CD14-positive monocyte (primary cell): ENCODE measurements at regions not wholly inside any gene's neighbourhood (a gene's known extent, or its start where the extent isn't known, plus 50 kb on each side); places are given as distances from the start of the nearest gene placed in this dataset.

Source experiments
- DNase-seq, 3 donors: peaks; one replicate each; pipeline ENCODE4 v3.0.0-alpha.2; 2011 to 2022
- H2AFZ ChIP-seq: 2 replicates; pipeline ENCODE4 v1.6.0; 2012; ENCODE audit warnings: mild to moderate bottlenecking, low read depth, low read length, inconsistent platforms; ENCODE audit not compliant: insufficient read depth, poor library complexity, severe bottlenecking
- H3K27ac ChIP-seq, 2 donors: 1 replicate in 1 of 2; 2 replicates in 1 of 2; pipeline ENCODE4 v1.5.1; 2012 to 2013; ENCODE audit warnings: low read length in 2 of 2, control low read depth in 1 of 2, inconsistent platforms in 1 of 2, low read depth in 1 of 2, mild to moderate bottlenecking in 1 of 2
- H3K27me3 ChIP-seq, 2 donors: one replicate each; pipeline versions ENCODE4 v1.6.0 to v1.6.1; 2011 to 2013; ENCODE audit warnings: low read length in 2 of 2; ENCODE audit not compliant: control insufficient read depth in 2 of 2, insufficient read depth in 2 of 2
- H3K36me3 ChIP-seq, 2 donors: replicated peaks in 1 of 2; 1 replicate in 1 of 2; 2 replicates in 1 of 2; pipeline versions ENCODE4 v1.5.1 to v1.6.1; 2012 to 2013; ENCODE audit warnings: low read length in 2 of 2, control low read depth in 1 of 2, inconsistent platforms in 1 of 2, mild to moderate bottlenecking in 1 of 2; ENCODE audit not compliant: insufficient read depth in 2 of 2, control insufficient read depth in 1 of 2
- H3K4me1 ChIP-seq, 2 donors: 1 replicate in 1 of 2; 2 replicates in 1 of 2; pipeline versions ENCODE4 v1.5.1 to v1.6.1; 2012 to 2013; ENCODE audit warnings: low read length in 2 of 2, control low read depth in 1 of 2, inconsistent platforms in 1 of 2, mild to moderate bottlenecking in 1 of 2, moderate library complexity in 1 of 2; ENCODE audit not compliant: insufficient read depth in 2 of 2, control insufficient read depth in 1 of 2
- H3K4me2 ChIP-seq: replicated peaks from 2 replicates; pipeline ENCODE3; 2012; ENCODE audit warnings: low read length, moderate library complexity, mild to moderate bottlenecking; ENCODE audit not compliant: poor library complexity, severe bottlenecking; ENCODE audit errors: extremely low read depth
- H3K4me3 ChIP-seq, 3 experiments: fragments of 200-600 bp in 1 of 3; sonication (generic) in 1 of 3; replicated peaks in 1 of 3; 1 replicate in 2 of 3; 2 replicates in 1 of 3; pipeline ENCODE4 v1.5.1; 2011 to 2013; ENCODE audit warnings: low read length in 3 of 3, mild to moderate bottlenecking in 3 of 3, control low read depth in 2 of 3, low read depth in 2 of 3, inconsistent platforms in 1 of 3, moderate library complexity in 1 of 3
- H3K79me2 ChIP-seq: 2 replicates; pipeline ENCODE4 v1.6.0; 2012; ENCODE audit warnings: mild to moderate bottlenecking, control low read depth, inconsistent platforms, low read length, moderate library complexity; ENCODE audit not compliant: insufficient read depth
- H3K9ac ChIP-seq: 2 replicates; pipeline ENCODE4 v1.6.0; 2017; ENCODE audit warnings: low read length, mild to moderate bottlenecking; ENCODE audit not compliant: insufficient read depth, poor library complexity, severe bottlenecking
- H3K9me3 ChIP-seq, 2 donors: replicated peaks in 1 of 2; 1 replicate in 1 of 2; 2 replicates in 1 of 2; pipeline versions ENCODE4 v1.5.1 to v1.6.1; 2012 to 2013; ENCODE audit warnings: low read length in 2 of 2, control low read depth in 1 of 2; ENCODE audit not compliant: control insufficient read depth in 1 of 2, insufficient read depth in 1 of 2
- H4K20me1 ChIP-seq: 2 replicates; pipeline ENCODE4 v1.6.0; 2012; ENCODE audit warnings: mild to moderate bottlenecking, low read length, control low read depth, moderate library complexity; ENCODE audit not compliant: insufficient read depth
- H3K27ac Mint-ChIP-seq, 7 donors: one replicate each; pipeline ENCODE4 v1.8.0; 2020; ENCODE audit warnings: mild to moderate bottlenecking in 7 of 7, mixed read lengths in 7 of 7, moderate library complexity in 6 of 7, inconsistent platforms in 2 of 7
- H3K27me3 Mint-ChIP-seq, 3 donors: one replicate each; pipeline ENCODE4 v1.8.0; 2021 to 2022; ENCODE audit warnings: low read depth in 3 of 3, mild to moderate bottlenecking in 3 of 3, mixed read lengths in 3 of 3, moderate library complexity in 3 of 3, inconsistent platforms in 1 of 3
- H3K36me3 Mint-ChIP-seq, 2 donors: one replicate each; pipeline ENCODE4 v1.8.0; 2020; ENCODE audit warnings: mixed read lengths in 2 of 2, inconsistent platforms in 1 of 2, mild to moderate bottlenecking in 1 of 2
- H3K4me1 Mint-ChIP-seq: one replicate; pipeline ENCODE4 v1.8.0; 2020; ENCODE audit warnings: mild to moderate bottlenecking, mixed read lengths
- H3K4me3 Mint-ChIP-seq, 2 donors: one replicate each; pipeline ENCODE4 v1.8.0; 2020; ENCODE audit warnings: mild to moderate bottlenecking in 2 of 2, mixed read lengths in 2 of 2, moderate library complexity in 1 of 2
- H3K9me3 Mint-ChIP-seq, 7 donors: one replicate each; pipeline ENCODE4 v1.8.0; 2020 to 2022; ENCODE audit warnings: mixed read lengths in 7 of 7, mild to moderate bottlenecking in 6 of 7, moderate library complexity in 6 of 7, inconsistent platforms in 2 of 7
- WGBS: methylation state at CpG from one replicate; pipeline ENCODE4 v1.1.5; 2013; ENCODE audit warnings: missing lambda C conversion rate; ENCODE audit not compliant: insufficient coverage; 5-methylcytosine and 5-hydroxymethylcytosine counted together
- intact Hi-C, 2 donors: fragments of 100-400 bp; cut with micrococcal nuclease; formaldehyde crosslinking; loops; one replicate each; pipeline versions ENCODE4 v1.15.0 to v1.15.1; 2023
- TF ChIP-seq, protein P1 (sequence below): fragments of 200-600 bp; IDR thresholded peaks from one replicate; pipeline ENCODE4 v1.8.0; 2022; ENCODE audit warnings: antibody characterized with exemption, mild to moderate bottlenecking

DNA sequence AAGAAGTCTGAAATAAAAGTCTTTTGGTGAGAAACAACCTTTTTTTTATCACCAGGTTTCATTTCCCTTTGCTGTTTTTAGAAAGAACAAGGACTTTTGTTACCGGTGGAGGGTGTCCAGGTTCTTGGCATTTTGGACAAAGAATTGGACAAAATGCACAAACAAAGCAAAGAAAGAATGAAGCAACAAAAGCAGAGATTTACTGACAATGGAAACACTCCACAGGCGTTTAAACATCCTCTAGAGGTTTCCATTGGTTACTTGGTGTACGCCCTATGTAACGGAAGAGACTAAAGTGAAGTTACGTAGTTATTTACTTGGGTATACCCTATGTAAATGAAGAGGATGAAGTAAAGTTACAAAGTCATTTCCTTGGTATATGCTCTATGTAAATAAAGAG is 1487.0 kb downstream of the LRRC4C start:
- peaks cover 2 to 20% (median 4%) of the 10 kb centered on the region in 7 donors for H3K9me3 Mint-ChIP-seq
- H3K36me3 ChIP-seq, result no peaks in the 10 kb centered on the region
- no peak overlapping the region for H3K27ac ChIP-seq
- no peaks in the 10 kb centered on the region for H3K79me2 ChIP-seq
- no peak overlapping the region for H3K4me3 ChIP-seq
- H3K4me1 ChIP-seq, result no peaks in the 10 kb centered on the region
- no peak for DNase-seq
- H3K27me3 Mint-ChIP-seq, result no peaks in the 10 kb centered on the region
- H3K4me1 Mint-ChIP-seq, result no peaks in the 10 kb centered on the region
- H3K9ac ChIP-seq, result no peak overlapping the region
- H3K9me3 ChIP-seq, result peaks cover 6 to 8% of the 10 kb centered on the region in 2 donors
- H3K27me3 ChIP-seq, result no peaks in the 10 kb centered on the region
- no peak overlapping the region for H2AFZ ChIP-seq
- no peaks in the 10 kb centered on the region for H4K20me1 ChIP-seq
- H3K4me2 ChIP-seq, result no peak overlapping the region
- H3K27ac Mint-ChIP-seq, result no peak overlapping the region
- 86% methylated on average over 2 of the region's 5 CpGs for WGBS
- TF ChIP-seq, protein P1, sequence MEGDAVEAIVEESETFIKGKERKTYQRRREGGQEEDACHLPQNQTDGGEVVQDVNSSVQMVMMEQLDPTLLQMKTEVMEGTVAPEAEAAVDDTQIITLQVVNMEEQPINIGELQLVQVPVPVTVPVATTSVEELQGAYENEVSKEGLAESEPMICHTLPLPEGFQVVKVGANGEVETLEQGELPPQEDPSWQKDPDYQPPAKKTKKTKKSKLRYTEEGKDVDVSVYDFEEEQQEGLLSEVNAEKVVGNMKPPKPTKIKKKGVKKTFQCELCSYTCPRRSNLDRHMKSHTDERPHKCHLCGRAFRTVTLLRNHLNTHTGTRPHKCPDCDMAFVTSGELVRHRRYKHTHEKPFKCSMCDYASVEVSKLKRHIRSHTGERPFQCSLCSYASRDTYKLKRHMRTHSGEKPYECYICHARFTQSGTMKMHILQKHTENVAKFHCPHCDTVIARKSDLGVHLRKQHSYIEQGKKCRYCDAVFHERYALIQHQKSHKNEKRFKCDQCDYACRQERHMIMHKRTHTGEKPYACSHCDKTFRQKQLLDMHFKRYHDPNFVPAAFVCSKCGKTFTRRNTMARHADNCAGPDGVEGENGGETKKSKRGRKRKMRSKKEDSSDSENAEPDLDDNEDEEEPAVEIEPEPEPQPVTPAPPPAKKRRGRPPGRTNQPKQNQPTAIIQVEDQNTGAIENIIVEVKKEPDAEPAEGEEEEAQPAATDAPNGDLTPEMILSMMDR, result no peak
- intact Hi-C loops, result no loop called here
- no peaks in the 10 kb centered on the region for H3K36me3 Mint-ChIP-seq
- no peak overlapping the region for H3K4me3 Mint-ChIP-seq

- H3K4me3 Mint-ChIP-seq, result no peak overlapping the region
- no peak overlapping the region for H3K4me3 ChIP-seq
- no peak overlapping the region for H2AFZ ChIP-seq
- no peak overlapping the region for H3K27ac ChIP-seq
- peaks cover 6 to 8% of the 10 kb centered on the region in 2 donors for H3K9me3 ChIP-seq
- WGBS, result no CpG with 5 or more reads among the region's 3 CpGs
- H3K36me3 ChIP-seq, result no peaks in the 10 kb centered on the region
- DNase-seq, result no peak
- H3K27me3 Mint-ChIP-seq, result no peaks in the 10 kb centered on the region
- H3K9me3 Mint-ChIP-seq, result peaks cover 2 to 25% (median 7%) of the 10 kb centered on the region in 7 donors
- no peak overlapping the region for H3K4me2 ChIP-seq
- no peak overlapping the region for H3K27ac Mint-ChIP-seq
- H3K27me3 ChIP-seq, result no peaks in the 10 kb centered on the region
- H3K36me3 Mint-ChIP-seq, result no peaks in the 10 kb centered on the region
- TF ChIP-seq, protein P1, result no peak
- no peaks in the 10 kb centered on the region for H3K4me1 Mint-ChIP-seq
- no peaks in the 10 kb centered on the region for H3K79me2 ChIP-seq
- intact Hi-C loops, result no loop called here
- no peaks in the 10 kb centered on the region for H4K20me1 ChIP-seq
- H3K9ac ChIP-seq, result no peak overlapping the region
- no peaks in the 10 kb centered on the region for H3K4me1 ChIP-seq
Observed at GRCh38 chr11:39971938-39972337, 1487.5 kb downstream of the LRRC4C start.
